GM19043 (cell line): ENCODE measurements at regions not wholly inside any gene's neighbourhood (a gene's known extent, or its start where the extent isn't known, plus 50 kb on each side); places are given as distances from the start of the nearest gene placed in this dataset.

Experiments
- ATAC-seq: cut with Tn5 transposase; IDR thresholded peaks from one replicate; pipeline ENCODE4 v1.9.1; 2021; ENCODE audit warnings: low read depth; ENCODE audit not compliant: unreplicated experiment

- no peak for ATAC-seq
Observed at GRCh38 chr5:82414041-82414388, 135.9 kb upstream of the RPS23 start.

GRCh38 chr5:82413302-82414040 is 135.3 kb upstream of the RPS23 start:
- ATAC-seq = no peak

DNA sequence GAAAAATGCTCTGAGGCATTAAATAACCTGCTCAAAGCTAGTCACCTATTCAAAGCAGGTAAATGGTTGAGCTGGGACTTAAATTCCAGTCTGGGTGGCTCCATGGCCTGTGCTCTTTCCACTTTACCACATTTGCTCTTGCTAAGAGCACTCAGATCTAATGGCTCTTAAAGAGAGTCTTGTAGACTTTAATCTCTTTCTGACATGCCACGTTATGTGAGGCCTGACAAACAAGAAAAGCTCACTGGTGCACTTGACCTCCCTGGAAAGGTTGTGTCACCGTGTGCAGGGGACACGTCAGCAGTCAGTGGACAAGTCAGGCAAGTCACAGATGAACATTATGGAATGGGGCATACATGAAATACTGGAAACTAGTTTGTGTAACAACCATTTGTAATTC is 129.9 kb upstream of the RPS23 start:
- ATAC-seq = no peak

DNA sequence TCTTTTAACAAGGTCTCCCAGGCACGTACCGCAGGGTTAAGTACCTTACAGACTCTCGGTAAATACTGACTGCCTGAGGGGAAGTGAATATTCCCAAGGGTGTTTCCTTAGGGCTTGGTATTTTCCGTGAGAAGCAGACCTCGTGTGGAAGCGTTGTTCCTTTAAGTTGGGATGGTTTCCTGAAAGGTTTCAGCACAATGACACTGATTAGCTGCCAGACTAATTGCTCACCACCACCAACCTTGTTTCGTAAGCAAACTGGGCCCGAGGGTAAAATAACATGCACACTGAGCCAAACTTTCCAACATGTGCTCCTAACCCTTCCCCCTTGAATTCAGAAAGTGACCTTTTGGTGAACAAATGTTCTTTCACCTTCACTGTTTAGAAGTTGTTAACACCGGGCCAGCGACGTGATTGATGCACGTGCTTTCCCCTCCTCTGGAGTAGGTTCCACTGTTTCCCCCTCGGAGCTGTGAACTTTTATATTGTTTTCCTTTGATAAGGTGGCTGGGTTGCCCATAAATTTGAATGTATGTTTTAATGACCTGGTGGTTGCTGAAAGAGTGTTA is 128.1 kb upstream of the RPS23 start:
- ATAC-seq = no peak

DNA sequence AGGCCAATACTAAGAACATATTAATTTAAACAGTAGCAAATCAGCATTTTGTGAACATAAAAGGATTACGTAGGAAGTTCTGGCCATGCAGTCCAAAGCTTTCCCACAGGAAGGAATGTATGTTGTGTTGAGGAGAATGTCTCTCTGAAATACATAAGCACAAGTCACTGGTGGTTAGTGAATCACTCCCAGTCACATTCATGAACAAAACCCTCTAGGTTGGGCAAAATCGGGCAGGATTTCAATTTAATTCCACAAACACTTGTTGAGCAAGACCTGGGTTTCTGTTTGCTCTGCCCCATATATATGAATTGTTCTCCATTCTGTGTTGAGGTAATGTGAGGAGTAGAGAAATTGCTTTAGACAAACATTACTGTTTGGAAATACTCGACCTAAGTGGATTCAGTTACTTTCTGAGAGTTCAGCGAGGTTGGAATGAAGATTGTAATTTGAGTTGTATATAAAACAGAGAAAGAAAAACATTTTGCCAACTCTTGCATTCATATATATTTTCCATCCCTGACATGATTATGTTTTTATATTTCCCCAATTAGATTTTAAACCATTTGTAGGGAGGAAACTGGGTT is 127.6 kb upstream of the RPS23 start:
- ATAC-seq = no peak

DNA sequence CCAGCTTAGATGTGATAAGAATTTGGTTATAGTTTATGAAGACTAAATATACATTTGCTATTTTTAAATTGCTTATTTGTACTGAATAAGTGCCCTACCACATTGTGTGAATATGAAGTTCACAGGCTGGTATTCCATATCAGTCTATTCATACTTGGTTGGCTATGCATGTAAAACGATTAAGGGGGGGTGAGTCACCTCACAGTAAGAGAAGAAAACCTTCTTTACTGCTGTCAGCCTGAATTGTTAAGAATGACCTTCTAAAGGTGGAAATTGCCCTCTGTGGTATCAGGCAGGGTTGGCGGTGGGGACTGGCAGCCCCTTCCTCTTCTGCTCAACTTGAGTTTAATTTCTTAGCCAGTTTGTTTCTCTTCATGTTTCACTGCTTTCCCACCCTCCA is 127.0 kb upstream of the RPS23 start:
- ATAC-seq = no peak

DNA sequence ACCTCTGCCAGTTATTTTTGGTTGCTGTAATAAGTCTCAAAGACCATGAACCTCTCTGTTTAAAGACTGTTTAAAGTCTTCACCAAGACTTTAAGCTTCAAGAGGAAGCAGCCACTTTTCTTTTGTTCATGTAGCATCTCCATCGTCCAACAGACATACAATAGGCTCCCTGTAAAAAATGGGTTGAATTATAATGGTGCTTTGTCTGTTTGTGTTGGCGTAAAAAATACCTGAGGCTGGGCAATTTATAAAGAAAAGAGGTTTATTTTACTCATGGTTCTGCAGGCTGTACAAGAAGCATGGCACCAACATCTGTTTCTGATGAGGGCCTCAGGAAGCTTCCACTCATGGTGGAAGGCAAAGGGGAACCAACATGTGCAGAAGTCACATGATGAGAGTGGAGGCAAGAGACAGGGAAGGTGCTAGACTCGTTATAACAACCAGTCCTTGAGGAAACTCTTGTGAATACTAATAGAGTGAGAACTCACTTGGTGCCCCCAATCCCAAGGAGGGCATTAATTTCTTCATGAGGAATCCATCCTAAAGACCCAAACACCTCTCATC is 126.3 kb upstream of the RPS23 start:
- ATAC-seq = no peak

DNA sequence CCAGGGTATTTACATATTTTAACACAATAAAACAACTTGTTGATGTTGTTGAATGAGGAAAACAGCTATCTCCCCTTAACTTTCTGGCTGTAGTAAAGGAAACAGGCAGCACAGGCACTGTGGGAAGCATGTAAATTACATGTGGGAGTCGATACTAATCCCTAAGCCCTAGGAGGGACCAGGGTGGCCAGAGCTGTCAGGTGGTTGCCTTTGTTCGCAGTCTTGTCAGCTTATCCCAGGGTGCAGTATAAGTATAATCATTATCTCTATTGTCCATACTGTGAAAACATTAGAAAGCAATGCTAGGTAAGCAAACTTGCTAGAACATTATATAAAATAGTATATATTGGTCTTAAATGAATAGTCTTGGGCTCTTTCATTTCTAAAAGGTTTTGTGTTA is 125.6 kb upstream of the RPS23 start:
- ATAC-seq = no peak

GRCh38 chr5:82403026-82403425 is 124.9 kb upstream of the RPS23 start:
- ATAC-seq = no peak

GRCh38 chr5:82399111-82399510 is 121.0 kb upstream of the RPS23 start:
- no peak for ATAC-seq

- no peak for ATAC-seq
Observed at GRCh38 chr5:82397741-82398320, 119.7 kb upstream of the RPS23 start.

DNA sequence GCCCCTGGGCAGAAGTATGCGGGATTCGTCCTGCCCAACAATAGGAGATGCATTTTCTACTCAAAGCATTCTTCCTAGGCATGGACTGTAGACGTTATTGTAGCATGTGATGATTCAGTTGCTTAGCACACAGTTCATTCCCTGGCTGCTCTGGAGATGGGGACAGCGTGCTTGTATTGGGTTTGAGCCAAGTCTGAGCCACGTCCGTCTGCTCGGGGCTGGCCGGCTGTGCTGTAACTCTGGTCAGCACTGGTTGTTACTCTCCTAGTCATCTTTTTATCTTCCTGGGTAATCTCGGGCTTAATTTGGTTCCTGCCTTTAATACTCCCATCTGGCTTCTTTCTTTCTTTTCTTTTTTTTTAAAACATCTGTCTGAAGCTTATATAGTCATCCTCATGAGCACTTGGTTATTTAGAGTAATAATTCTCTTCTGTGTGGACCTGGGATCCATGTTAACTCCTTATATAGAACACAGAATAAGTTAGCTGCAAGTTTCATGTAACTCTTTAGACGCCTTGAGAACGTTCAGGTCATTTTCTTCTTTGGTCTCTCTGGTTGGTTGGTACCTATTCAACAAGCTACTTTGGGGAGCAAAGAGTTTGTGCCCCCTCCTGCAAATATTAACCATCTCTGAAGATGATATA is 118.8 kb upstream of the RPS23 start:
- ATAC-seq = no peak

GRCh38 chr5:82396396-82396795 is 118.2 kb upstream of the RPS23 start:
- ATAC-seq = no peak

DNA sequence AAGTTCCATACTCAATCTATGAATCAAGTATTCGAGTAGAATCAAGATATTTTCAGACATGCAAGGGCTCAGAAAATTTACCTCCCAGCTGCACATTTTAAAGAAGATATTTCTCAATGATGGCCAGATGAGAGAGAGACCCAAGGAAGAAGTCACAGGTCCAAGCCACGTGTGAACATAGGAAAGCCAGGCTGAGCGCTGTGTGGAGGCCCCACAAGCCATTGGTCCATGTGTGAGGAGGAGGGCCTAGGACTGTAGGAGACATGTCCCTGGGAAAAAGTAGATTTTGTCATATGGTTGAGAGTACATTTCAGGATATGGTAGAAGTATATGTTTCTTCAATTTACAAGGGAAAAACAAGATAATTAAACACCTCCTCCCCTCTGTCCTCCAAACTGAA is 115.8 kb upstream of the RPS23 start:
- no peak for ATAC-seq

- no peak for ATAC-seq
Observed at GRCh38 chr5:82390088-82390487, 111.9 kb upstream of the RPS23 start.

- ATAC-seq = no peak
Observed at GRCh38 chr5:82389347-82389746, 111.2 kb upstream of the RPS23 start.

- ATAC-seq = no peak
Observed at GRCh38 chr5:82388181-82388580, 110.0 kb upstream of the RPS23 start.

- ATAC-seq = no peak
Observed at GRCh38 chr5:82387819-82388166, 109.6 kb upstream of the RPS23 start.

GRCh38 chr5:82387001-82387818 is 109.1 kb upstream of the RPS23 start:
- no peak for ATAC-seq

DNA sequence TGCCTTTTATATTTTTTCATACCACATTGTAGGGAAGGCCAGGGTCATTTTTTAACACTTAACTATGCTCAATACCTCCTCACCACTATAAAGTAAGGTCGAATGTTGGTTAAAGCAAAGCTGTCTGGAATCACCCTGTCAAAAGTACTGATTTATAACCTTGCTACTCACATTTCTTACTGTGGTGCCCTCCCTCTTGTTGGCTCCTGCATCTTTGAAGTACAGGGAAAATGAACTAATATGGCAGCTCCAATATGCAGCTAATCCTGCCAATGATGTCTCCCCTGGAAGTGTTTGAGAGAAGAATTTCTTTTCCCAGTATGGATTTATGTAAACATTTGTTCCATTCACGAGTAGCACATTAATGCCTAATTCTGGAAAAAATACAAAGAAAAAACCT is 108.4 kb upstream of the RPS23 start:
- no peak for ATAC-seq
